HepG2 (cell line): ENCODE measurements at regions not wholly inside any gene's neighbourhood (a gene's known extent, or its start where the extent isn't known, plus 50 kb on each side); places are given as distances from the start of the nearest gene placed in this dataset.

ENCODE experiments used
- EP300 ChIP-seq, 3 experiments: sonication (generic) in 1 of 3; formaldehyde crosslinking in 1 of 3; IDR thresholded peaks; 2 replicates each; pipeline versions ENCODE4 v1.5.1 to v1.6.1; 2011 to 2020; ENCODE audit warnings: low read depth in 2 of 3, low read length in 2 of 3, borderline replicate concordance in 1 of 3, improper control_type of control experiment in 1 of 3, mild to moderate bottlenecking in 1 of 3, missing genetic modification reagents in 1 of 3, moderate library complexity in 1 of 3
- POLR2A ChIP-seq, 2 experiments: IDR thresholded peaks; 2 replicates each; pipeline ENCODE4 v1.6.1; 2011; ENCODE audit warnings: low read depth in 2 of 2, low read length in 2 of 2, mild to moderate bottlenecking in 1 of 2, moderate library complexity in 1 of 2; ENCODE audit not compliant: insufficient read depth in 1 of 2
- ZSCAN21 ChIP-seq: sonication (generic); formaldehyde crosslinking; IDR thresholded peaks from 2 replicates; pipeline ENCODE4 v1.8.0; 2022; ENCODE audit warnings: mild to moderate bottlenecking, missing genetic modification reagents, moderate library complexity, borderline replicate concordance
- ZSCAN31 ChIP-seq: sonication (generic); formaldehyde crosslinking; IDR thresholded peaks from 2 replicates; pipeline ENCODE4 v1.5.0; 2020; ENCODE audit warnings: low read depth, mild to moderate bottlenecking, missing genetic modification reagents
- TF ChIP-seq, protein P1 (sequence below): sonication (generic); formaldehyde crosslinking; IDR thresholded peaks from 2 replicates; pipeline ENCODE4 v1.9.0; 2021; ENCODE audit warnings: mild to moderate bottlenecking, missing genetic modification reagents
- TF ChIP-seq, protein P2 (sequence below): sonication (generic); formaldehyde crosslinking; IDR thresholded peaks from 2 replicates; pipeline ENCODE4 v1.5.0; 2020; ENCODE audit warnings: mild to moderate bottlenecking, missing genetic modification reagents, moderate library complexity
- TF ChIP-seq, protein P3 (sequence below): IDR thresholded peaks from 2 replicates; pipeline ENCODE4 v1.6.1; 2016; ENCODE audit warnings: control low read depth

- TF ChIP-seq, protein P1, sequence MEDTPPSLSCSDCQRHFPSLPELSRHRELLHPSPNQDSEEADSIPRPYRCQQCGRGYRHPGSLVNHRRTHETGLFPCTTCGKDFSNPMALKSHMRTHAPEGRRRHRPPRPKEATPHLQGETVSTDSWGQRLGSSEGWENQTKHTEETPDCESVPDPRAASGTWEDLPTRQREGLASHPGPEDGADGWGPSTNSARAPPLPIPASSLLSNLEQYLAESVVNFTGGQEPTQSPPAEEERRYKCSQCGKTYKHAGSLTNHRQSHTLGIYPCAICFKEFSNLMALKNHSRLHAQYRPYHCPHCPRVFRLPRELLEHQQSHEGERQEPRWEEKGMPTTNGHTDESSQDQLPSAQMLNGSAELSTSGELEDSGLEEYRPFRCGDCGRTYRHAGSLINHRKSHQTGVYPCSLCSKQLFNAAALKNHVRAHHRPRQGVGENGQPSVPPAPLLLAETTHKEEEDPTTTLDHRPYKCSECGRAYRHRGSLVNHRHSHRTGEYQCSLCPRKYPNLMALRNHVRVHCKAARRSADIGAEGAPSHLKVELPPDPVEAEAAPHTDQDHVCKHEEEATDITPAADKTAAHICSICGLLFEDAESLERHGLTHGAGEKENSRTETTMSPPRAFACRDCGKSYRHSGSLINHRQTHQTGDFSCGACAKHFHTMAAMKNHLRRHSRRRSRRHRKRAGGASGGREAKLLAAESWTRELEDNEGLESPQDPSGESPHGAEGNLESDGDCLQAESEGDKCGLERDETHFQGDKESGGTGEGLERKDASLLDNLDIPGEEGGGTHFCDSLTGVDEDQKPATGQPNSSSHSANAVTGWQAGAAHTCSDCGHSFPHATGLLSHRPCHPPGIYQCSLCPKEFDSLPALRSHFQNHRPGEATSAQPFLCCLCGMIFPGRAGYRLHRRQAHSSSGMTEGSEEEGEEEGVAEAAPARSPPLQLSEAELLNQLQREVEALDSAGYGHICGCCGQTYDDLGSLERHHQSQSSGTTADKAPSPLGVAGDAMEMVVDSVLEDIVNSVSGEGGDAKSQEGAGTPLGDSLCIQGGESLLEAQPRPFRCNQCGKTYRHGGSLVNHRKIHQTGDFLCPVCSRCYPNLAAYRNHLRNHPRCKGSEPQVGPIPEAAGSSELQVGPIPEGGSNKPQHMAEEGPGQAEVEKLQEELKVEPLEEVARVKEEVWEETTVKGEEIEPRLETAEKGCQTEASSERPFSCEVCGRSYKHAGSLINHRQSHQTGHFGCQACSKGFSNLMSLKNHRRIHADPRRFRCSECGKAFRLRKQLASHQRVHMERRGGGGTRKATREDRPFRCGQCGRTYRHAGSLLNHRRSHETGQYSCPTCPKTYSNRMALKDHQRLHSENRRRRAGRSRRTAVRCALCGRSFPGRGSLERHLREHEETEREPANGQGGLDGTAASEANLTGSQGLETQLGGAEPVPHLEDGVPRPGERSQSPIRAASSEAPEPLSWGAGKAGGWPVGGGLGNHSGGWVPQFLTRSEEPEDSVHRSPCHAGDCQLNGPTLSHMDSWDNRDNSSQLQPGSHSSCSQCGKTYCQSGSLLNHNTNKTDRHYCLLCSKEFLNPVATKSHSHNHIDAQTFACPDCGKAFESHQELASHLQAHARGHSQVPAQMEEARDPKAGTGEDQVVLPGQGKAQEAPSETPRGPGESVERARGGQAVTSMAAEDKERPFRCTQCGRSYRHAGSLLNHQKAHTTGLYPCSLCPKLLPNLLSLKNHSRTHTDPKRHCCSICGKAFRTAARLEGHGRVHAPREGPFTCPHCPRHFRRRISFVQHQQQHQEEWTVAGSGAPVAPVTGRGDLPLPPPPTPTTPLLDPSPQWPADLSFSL (CRISPR knock-in tag) = no peak
- TF ChIP-seq ZSCAN21 (CRISPR knock-in tag) (no peak), ZSCAN31 (CRISPR knock-in tag) (no peak), POLR2A (IDR thresholded peaks at IDR 0.05; ENCODE audit: insufficient read depth in 1 of 2, low read depth in 2 of 2, low read length in 2 of 2) (no peak), EP300 (IDR thresholded peaks at IDR 0.05; ENCODE audit: low read depth in 2 of 2, low read length in 2 of 2) (no peak), EP300 (CRISPR knock-in tag; IDR thresholded peaks at IDR 0.05; ENCODE audit: borderline replicate concordance) (no peak)
- TF ChIP-seq, protein P2, sequence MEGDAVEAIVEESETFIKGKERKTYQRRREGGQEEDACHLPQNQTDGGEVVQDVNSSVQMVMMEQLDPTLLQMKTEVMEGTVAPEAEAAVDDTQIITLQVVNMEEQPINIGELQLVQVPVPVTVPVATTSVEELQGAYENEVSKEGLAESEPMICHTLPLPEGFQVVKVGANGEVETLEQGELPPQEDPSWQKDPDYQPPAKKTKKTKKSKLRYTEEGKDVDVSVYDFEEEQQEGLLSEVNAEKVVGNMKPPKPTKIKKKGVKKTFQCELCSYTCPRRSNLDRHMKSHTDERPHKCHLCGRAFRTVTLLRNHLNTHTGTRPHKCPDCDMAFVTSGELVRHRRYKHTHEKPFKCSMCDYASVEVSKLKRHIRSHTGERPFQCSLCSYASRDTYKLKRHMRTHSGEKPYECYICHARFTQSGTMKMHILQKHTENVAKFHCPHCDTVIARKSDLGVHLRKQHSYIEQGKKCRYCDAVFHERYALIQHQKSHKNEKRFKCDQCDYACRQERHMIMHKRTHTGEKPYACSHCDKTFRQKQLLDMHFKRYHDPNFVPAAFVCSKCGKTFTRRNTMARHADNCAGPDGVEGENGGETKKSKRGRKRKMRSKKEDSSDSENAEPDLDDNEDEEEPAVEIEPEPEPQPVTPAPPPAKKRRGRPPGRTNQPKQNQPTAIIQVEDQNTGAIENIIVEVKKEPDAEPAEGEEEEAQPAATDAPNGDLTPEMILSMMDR (CRISPR knock-in tag) = no peak
- TF ChIP-seq, protein P3, sequence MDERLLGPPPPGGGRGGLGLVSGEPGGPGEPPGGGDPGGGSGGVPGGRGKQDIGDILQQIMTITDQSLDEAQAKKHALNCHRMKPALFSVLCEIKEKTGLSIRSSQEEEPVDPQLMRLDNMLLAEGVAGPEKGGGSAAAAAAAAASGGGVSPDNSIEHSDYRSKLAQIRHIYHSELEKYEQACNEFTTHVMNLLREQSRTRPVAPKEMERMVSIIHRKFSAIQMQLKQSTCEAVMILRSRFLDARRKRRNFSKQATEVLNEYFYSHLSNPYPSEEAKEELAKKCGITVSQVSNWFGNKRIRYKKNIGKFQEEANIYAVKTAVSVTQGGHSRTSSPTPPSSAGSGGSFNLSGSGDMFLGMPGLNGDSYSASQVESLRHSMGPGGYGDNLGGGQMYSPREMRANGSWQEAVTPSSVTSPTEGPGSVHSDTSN (CRISPR knock-in tag) = no peak
Measured at GRCh38 chr21:20701235-20701634, 297.0 kb upstream of the NCAM2 start.
